B cell (primary cell): ENCODE measurements at regions not wholly inside any gene's neighbourhood (a gene's known extent, or its start where the extent isn't known, plus 50 kb on each side); places are given as distances from the start of the nearest gene placed in this dataset.

Experiments
- ATAC-seq: fragments of 200-7000 bp; cut with Tn5 transposase; one replicate; pipeline ENCODE4 v1.10.0; 2021; ENCODE audit warnings: low read depth, mild to moderate bottlenecking, moderate number of reproducible peaks, moderate library complexity
- CTCF ChIA-PET: fragments of 350-600 bp; sonication (Branson Sonifier 250); formaldehyde crosslinking; loops from one replicate; lab custom pipeline; 2021; ENCODE audit warnings: antibody characterized with exemption, inconsistent platforms; lab: Charles Lee
- POLR2A ChIA-PET: fragments of 350-600 bp; sonication (Branson Sonifier 250); formaldehyde crosslinking; loops from one replicate; lab custom pipeline; 2021; ENCODE audit warnings: antibody characterized with exemption; lab: Charles Lee
- DNase-seq: peaks from one replicate; pipeline ENCODE4 v3.0.0; 2013
- H2AFZ ChIP-seq: 2 replicates; pipeline ENCODE4 v1.6.1; 2012; ENCODE audit warnings: mild to moderate bottlenecking, low read depth, low read length; ENCODE audit not compliant: insufficient read depth, poor library complexity, severe bottlenecking
- H3K27ac ChIP-seq, 2 donors: 1 replicate in 1 of 2; 2 replicates in 1 of 2; pipeline ENCODE4 v1.5.1; 2012 to 2013; ENCODE audit warnings: low read length in 2 of 2, mild to moderate bottlenecking in 2 of 2, moderate library complexity in 1 of 2
- H3K27me3 ChIP-seq, 4 experiments: fragments of 200-600 bp in 1 of 4; sonication (generic) in 1 of 4; replicated peaks in 1 of 4; 1 replicate in 2 of 4; 2 replicates in 2 of 4; pipeline versions ENCODE4 v1.6.1 to v1.7.0; 2013 to 2016; ENCODE audit warnings: low read length in 3 of 4, mild to moderate bottlenecking in 2 of 4, mixed read lengths in 1 of 4, moderate library complexity in 1 of 4; ENCODE audit not compliant: insufficient read depth in 4 of 4, control insufficient read depth in 3 of 4; ENCODE audit errors: control extremely low read depth in 1 of 4
- H3K36me3 ChIP-seq, 2 experiments: replicated peaks in 1 of 2; 1 replicate in 1 of 2; 2 replicates in 1 of 2; pipeline versions ENCODE4 v1.6.1 to v1.7.1; 2013; ENCODE audit warnings: low read length in 1 of 2; ENCODE audit not compliant: insufficient read depth in 2 of 2, control insufficient read depth in 1 of 2; ENCODE audit errors: control extremely low read depth in 1 of 2, extremely low read depth in 1 of 2
- H3K4me1 ChIP-seq, 2 donors: fragments of 200-600 bp in 1 of 2; sonication (generic) in 1 of 2; 1 replicate in 1 of 2; 2 replicates in 1 of 2; pipeline versions ENCODE4 v1.5.1 to v1.6.1; 2013 to 2017; ENCODE audit warnings: low read length in 2 of 2; ENCODE audit not compliant: control insufficient read depth in 2 of 2, insufficient read depth in 2 of 2
- H3K4me2 ChIP-seq: replicated peaks from 2 replicates; pipeline ENCODE3; 2012; ENCODE audit warnings: mild to moderate bottlenecking, low read depth, low read length; ENCODE audit not compliant: poor library complexity, severe bottlenecking
- H3K4me3 ChIP-seq, 5 experiments: fragments of 200-600 bp in 1 of 5; sonication (generic) in 1 of 5; 1 replicate in 3 of 5; 2 replicates in 2 of 5; pipeline versions ENCODE4 v1.5.1 to v1.7.0; 2011 to 2016; ENCODE audit warnings: low read length in 4 of 5, mild to moderate bottlenecking in 4 of 5, low read depth in 2 of 5, control low read depth in 1 of 5, moderate library complexity in 1 of 5; ENCODE audit not compliant: insufficient read depth in 1 of 5; ENCODE audit errors: control extremely low read depth in 1 of 5, extremely low read depth in 1 of 5
- H3K79me2 ChIP-seq: fragments of 200-600 bp; sonication (generic); one replicate; pipeline ENCODE4 v1.6.0; 2016; ENCODE audit warnings: low read length; ENCODE audit not compliant: control insufficient read depth, insufficient read depth
- H3K9ac ChIP-seq: fragments of 200-600 bp; sonication (generic); 2 replicates; pipeline ENCODE4 v1.6.1; 2017; ENCODE audit warnings: mild to moderate bottlenecking, low read length, moderate library complexity
- H3K9me3 ChIP-seq, 3 donors: one replicate each; pipeline versions ENCODE4 v1.6.1 to v1.7.1; 2013; ENCODE audit warnings: low read length in 2 of 3; ENCODE audit not compliant: control insufficient read depth in 2 of 3, insufficient read depth in 1 of 3; ENCODE audit errors: control extremely low read depth in 1 of 3
- H4K20me1 ChIP-seq: 2 replicates; pipeline ENCODE4 v1.6.0; 2012; ENCODE audit warnings: mild to moderate bottlenecking, low read length; ENCODE audit not compliant: insufficient read depth, control insufficient read depth, poor library complexity, severe bottlenecking
- H3K27ac Mint-ChIP-seq: one replicate; pipeline ENCODE4 v1.8.0; 2021; ENCODE audit warnings: mixed read lengths
- H3K27me3 Mint-ChIP-seq: one replicate; pipeline ENCODE4 v1.8.0; 2021; ENCODE audit warnings: mixed read lengths
- H3K4me1 Mint-ChIP-seq: one replicate; pipeline ENCODE4 v1.8.0; 2021; ENCODE audit warnings: mixed read lengths
- H3K4me3 Mint-ChIP-seq: one replicate; pipeline ENCODE4 v1.8.0; 2021; ENCODE audit warnings: mixed read lengths
- H3K9me3 Mint-ChIP-seq: one replicate; pipeline ENCODE4 v1.8.0; 2022; ENCODE audit warnings: mixed read lengths; ENCODE audit not compliant: insufficient read depth
- CTCF ChIP-seq: fragments of 200-600 bp; IDR thresholded peaks from one replicate; pipeline ENCODE4 v1.8.0; 2022; ENCODE audit warnings: antibody characterized with exemption, mild to moderate bottlenecking
- EZH2 ChIP-seq: IDR thresholded peaks from 2 replicates; pipeline ENCODE4 v1.6.1; 2012; ENCODE audit warnings: borderline replicate concordance, low read depth, mild to moderate bottlenecking, moderate library complexity, low read length; ENCODE audit not compliant: insufficient read depth, poor library complexity, severe bottlenecking
- WGBS: methylation state at CpG from one replicate; pipeline ENCODE4 v1.1.5; 2013; ENCODE audit warnings: missing lambda C conversion rate; ENCODE audit not compliant: insufficient coverage; 5-methylcytosine and 5-hydroxymethylcytosine counted together
- intact Hi-C: fragments of 100-400 bp; cut with micrococcal nuclease; formaldehyde crosslinking; loops from one replicate; pipeline ENCODE4 v1.10.0; 2022

- intact Hi-C loops: loop anchor here (5.0 kb wide), 1 partner anchor 105 kb away; no protein-coding TSS in a partner anchor
Measured at GRCh38 chr5:35317586-35317985, 87.3 kb upstream of the PRLR start.

More at GRCh38 chr5:35317586-35317985, 87.3 kb upstream of the PRLR start:
- TF ChIP-seq CTCF (no peak), EZH2 (no peak)
- Mint-ChIP-seq H3K4me1 (peaks cover 14% of the 10 kb centered on the region), H3K27ac (no peak overlapping the region), H3K4me3 (no peak overlapping the region), H3K9me3 (peaks cover 3% of the 10 kb centered on the region), H3K27me3 (peaks cover 4% of the 10 kb centered on the region)
- POLR2A ChIA-PET: no interaction called here
- WGBS: no CpG with 5 or more reads among the region's 2 CpGs
- H2AFZ ChIP-seq: no peak overlapping the region
- no peaks in the 10 kb centered on the region for H4K20me1 ChIP-seq
- H3K27ac ChIP-seq: no peak overlapping the region
- CTCF ChIA-PET: no interaction called here
- H3K79me2 ChIP-seq: no peaks in the 10 kb centered on the region
- no peak for DNase-seq
- no peaks in the 10 kb centered on the region for H3K9me3 ChIP-seq
- no peak for ATAC-seq
- no peak overlapping the region for H3K4me3 ChIP-seq
- no peaks in the 10 kb centered on the region for H3K36me3 ChIP-seq
- H3K4me1 ChIP-seq: no peaks in the 10 kb centered on the region
- no peak overlapping the region for H3K9ac ChIP-seq
- H3K4me2 ChIP-seq: no peak overlapping the region
- no peaks in the 10 kb centered on the region for H3K27me3 ChIP-seq
